ENCODE measurements at regions not wholly inside any gene's neighbourhood (a gene's known extent, or its start where the extent isn't known, plus 50 kb on each side); places are given as distances from the start of the nearest gene placed in this dataset.

GRCh38 chr5:141784529-141784928 lies 93.7 kb downstream of the PCDH1 start:
- TF ChIP-seq, protein P1, sequence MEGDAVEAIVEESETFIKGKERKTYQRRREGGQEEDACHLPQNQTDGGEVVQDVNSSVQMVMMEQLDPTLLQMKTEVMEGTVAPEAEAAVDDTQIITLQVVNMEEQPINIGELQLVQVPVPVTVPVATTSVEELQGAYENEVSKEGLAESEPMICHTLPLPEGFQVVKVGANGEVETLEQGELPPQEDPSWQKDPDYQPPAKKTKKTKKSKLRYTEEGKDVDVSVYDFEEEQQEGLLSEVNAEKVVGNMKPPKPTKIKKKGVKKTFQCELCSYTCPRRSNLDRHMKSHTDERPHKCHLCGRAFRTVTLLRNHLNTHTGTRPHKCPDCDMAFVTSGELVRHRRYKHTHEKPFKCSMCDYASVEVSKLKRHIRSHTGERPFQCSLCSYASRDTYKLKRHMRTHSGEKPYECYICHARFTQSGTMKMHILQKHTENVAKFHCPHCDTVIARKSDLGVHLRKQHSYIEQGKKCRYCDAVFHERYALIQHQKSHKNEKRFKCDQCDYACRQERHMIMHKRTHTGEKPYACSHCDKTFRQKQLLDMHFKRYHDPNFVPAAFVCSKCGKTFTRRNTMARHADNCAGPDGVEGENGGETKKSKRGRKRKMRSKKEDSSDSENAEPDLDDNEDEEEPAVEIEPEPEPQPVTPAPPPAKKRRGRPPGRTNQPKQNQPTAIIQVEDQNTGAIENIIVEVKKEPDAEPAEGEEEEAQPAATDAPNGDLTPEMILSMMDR (IDR thresholded peaks at IDR 0.05) = no peak
- no peak for TF ChIP-seq POLR2A (IDR thresholded peaks at IDR 0.05)

All from esophagus squamous epithelium (tissue), 4 donors.